ENCODE measurements at regions not wholly inside any gene's neighbourhood (a gene's known extent, or its start where the extent isn't known, plus 50 kb on each side); places are given as distances from the start of the nearest gene placed in this dataset.

DNA sequence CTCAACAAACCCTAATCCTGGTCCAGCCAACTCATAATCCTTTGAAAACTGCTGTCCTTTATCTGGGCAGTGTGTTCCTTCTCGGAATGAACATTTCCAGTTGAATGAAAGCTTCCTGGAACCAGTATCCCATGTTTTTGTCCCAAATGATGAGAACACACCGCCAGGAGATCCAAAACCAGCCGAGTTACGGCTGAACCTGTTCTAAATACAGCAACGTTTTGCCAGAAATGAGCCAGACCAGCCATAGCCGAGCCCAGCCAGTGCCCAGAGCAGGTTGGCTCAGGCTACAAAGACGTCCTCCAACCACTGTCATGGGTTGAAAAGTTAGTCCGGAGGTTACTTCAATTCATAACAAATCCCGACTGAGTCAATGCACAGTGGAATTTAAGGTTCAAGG lies 67.6 kb upstream of the FOXF1 start:
- no peak for DNase-seq (ENCODE audit: low read depth)

DNA sequence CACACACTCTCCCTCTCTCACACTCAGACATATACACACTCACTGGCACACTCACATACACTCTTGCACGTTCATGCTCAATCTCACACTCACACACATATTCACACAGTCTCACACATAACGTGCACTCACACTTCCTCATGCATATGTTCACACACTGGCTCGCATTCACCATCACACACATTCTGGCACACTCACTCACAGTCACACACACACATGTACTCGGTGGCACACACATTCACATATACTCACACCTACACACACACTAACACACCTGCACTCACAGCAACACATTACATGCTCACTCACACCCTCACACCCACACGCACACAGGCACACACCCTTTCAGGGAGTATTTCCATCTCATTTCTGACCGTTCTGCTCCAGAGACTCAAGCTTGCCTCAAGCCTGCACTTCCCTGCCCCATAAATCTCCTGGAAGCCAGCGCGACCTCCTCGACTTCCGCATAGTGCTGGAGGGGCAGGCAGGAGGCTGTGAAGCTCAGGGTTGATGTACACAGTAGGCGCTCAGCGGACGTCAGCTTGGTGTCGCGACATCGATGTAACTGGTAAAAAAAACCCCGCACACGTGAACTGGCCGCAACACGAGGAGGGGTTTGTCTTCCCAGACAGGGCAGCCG lies 66.7 kb upstream of the FOXF1 start:
- DNase-seq (ENCODE audit: low read depth) = no peak

DNA sequence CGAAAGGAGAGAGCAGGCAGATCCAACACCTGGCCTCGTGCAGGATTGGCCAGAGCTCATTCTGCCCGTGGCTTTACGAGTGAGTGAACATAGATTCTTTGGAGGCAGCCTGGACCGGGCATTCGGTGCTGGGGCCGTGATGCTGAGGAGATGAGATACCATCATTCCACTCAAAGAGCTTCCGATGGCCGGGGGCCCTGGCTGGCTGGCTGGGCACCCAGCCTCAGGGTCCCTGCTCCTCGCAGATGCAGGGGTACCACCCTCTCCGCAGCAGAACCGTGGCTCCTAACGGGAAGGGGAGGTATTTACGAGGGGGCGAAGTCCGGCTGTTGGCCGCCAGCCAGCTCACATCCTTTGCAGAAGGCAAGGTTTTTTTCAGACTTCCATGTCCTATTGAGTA lies 66.1 kb upstream of the FOXF1 start:
- DNase-seq (ENCODE audit: low read depth) = no peak

DNA sequence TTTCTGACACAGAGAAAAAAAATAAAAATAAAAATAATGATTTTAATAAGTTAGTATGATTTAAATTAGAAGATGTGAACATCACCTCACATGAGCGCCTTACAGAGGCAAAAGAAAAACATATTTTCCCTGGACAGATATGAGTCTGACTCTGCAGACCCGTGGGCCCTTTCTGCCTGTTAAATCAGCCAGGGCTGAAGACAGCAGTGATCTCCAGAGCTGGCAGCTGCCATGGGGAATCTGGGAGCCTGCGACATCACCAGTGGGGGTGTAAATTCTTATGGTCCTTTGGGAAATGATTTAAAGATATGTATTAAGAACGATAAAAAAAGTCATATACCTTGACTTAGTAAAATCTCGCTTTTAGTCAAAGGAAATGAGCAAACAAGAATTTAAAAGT lies 65.7 kb upstream of the FOXF1 start:
- no peak for DNase-seq (ENCODE audit: low read depth)

DNA sequence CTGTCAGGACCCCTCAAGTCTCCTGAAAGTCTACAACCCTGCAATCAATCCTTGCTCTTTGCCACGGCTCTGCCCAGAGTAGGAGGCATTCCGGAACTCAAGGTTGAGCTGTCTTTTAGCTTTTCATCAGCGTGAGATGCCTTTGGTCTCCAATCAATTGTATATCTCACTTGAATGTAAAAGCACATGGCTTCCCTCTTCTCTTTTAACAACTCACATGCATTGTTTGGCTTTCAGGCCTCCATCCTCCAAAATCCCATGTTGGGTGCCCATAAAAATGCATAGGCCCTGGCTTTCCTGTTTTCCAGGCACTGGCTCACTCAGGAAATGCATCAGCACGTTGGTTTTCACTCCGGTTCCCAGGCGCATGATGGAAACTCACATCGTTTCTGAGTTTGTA lies 64.0 kb upstream of the FOXF1 start:
- no peak for DNase-seq (ENCODE audit: low read depth)

DNA sequence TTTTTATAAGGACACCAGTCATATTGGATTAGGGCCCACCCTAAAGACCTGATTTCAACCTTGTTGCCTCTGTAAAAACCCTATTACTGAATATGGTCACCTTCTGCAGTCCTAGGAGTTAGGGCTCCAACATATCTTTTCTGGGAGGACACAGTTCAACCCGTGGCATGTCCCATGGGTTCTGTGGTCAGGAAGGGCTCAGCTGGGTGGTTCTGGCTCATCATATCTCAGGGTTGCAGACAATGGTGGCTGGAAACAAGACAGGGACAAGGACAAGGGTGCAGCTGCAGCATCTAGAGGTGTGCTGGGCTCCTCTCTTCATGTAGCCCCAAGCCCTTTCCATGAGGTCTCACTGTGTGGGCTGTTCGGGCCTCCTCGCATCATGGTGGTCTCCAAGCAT lies 63.1 kb upstream of the FOXF1 start:
- no peak for DNase-seq (ENCODE audit: low read depth)

DNA sequence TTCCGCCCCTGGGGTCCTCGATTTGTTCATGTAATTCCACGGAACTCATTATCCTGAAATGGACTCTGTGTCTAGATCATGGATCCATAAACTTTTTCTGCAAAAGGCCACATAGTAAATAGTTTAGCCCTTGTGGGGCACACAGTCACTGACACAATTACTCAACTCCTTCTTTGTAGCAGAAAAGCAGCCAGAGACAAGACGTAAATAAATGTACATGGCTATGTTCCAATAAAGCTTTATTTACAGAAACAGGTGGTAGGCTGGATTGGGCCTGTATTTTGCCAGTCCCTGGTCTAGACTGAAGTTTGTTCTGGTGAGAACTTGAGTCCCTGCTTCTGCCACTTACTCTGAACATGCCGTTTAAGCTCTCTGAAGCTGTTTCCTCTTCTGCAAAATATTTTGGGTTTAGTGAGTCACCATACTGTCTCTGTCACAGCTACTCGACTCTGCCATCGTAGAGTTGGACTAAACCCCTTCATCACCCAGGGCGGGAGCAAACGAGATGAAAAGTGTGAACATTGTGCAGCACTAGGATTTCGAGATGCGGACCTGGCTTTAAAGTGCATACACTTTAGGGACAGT lies 61.9 kb upstream of the FOXF1 start:
- DNase-seq (ENCODE audit: low read depth) = no peak

DNA sequence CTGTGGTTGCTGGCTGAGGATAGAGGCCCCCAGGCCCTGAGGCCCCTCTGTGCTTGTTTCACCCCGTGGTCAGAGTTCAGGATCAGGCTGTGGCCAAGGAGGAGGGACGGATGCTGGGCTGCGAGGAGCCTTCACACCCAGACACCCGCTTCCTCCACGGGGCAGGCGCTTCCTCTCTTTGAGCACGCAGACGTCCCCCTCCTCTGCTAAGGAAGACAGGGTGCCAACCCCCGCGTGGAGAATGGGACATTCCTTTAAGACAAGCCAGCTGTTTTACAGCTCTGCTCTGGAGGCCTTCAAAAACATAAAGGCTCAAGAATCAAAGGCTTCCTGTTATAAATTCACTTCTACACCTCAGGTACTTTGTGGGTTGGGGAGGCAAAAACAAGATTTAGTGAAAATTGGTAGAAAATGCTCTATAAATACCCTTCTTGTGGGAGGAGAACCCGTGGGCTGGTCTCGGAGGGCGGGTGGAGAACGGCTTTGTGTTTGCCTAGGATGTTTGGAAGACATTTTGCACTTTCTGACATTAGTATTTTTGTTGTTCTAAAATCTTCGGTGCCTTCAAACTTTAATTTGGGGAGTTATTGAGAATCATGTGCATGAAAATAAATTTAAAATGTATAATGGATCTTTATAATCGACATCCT lies 60.8 kb upstream of the FOXF1 start:
- no peak for DNase-seq (ENCODE audit: low read depth)

DNA sequence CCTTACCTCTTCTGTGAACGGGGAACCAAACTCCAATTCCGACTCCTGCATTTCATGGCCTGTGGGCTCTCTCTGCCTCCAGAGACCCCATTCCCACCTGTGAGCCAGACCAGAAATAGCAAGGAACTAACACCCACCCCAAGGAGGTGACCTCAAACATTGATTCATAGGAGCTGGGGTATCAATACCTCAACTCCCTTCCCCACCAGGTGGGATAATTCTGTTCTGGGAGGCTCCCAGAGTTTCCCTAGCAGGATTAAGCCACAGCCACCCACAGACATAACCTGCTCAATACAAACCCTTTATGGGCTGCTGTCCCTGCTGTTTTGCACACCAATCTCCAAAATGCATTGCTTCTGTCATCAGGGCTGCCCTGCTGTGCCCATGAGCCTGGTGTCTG lies 59.6 kb upstream of the FOXF1 start:
- no peak for DNase-seq (ENCODE audit: low read depth)

DNA sequence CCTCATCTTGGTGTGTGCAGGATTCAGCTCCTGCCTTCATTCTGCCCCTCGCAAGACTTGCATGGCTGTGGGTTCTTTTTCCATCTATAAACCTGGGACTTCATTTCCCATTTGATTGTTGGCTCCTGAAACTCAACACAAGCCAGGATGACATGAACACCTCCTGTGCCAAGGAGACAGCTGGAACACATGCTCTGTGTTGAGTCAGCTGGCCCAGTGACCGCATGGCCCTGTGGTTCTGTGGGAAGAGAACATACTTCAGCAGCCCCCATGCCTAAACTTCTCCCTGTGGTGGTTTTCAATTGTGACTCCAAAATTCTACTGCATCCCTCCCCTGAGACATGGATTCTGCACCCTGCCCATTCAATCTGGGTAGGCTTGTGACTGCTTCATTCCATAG lies 57.9 kb upstream of the FOXF1 start:
- DNase-seq (ENCODE audit: low read depth) = no peak

DNA sequence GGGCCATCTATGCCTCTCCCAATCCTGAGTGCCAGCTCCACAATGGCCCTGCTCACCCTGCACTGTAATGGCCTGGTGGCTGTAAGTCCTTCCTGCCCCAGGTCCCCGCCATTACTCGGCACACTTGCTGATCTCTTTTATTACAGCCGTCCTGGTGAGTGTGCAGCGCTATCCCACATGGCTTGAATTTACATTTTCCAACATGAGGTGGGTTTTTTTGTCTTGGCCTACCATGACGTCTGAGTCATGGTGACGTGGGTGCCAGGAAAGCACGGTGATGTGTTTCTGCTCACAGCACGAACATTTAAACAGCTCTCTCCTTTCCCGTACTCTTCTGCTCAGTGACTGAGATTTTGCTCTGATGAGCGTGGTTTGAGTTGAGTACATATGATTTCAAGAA lies 55.2 kb upstream of the FOXF1 start:
- no peak for DNase-seq (ENCODE audit: low read depth)

DNA sequence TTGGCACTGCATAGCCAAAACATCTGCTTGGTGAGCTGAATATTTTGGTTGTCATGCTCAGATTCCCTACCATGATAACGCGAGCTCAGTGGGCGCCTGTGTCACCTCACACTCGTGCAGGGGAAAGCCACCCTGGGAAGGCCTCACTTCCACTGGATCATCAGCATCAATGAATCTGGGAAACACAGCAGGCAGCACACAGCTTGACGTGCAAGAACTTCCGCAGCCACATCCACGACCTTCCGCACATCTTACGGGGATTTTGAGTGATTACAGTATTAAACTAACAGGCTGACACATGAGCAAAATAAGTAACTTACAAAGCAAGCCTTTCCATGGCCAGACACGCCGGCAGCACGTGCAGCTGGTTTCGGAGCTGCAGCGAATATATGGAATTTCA lies 54.7 kb upstream of the FOXF1 start:
- no peak for DNase-seq (ENCODE audit: low read depth)

DNA sequence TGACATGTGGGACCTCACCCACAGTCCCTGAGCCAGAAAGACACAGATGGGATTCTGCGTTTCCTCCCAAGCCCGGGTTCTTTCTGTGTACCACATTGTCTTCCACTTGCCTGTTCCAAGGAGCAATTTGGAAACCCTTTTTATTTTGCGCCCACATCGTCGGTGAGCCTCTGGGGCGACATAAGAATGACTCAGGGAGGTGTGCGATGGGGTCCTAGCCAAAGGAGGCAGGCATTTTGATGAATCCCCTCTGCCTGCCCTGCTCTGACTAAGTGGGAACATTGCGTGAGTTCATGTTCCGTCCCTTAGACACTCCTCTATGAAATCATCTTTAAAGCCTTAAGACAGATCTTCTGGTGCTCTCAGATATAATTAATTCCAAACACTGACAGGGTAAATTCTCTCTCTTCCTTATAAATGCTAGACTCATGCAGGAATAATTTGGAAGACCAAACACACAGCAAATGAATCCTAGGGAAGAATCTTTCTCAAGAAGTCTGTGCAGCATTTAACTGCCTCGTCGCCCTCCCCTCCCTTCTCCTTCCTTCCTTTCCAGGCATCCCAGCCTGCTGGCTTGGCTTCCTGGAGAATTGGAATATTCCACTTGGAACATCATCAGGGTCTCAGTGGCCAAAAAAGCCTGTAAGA lies 52.7 kb upstream of the FOXF1 start:
- DNase-seq (ENCODE audit: low read depth) = no peak

DNA sequence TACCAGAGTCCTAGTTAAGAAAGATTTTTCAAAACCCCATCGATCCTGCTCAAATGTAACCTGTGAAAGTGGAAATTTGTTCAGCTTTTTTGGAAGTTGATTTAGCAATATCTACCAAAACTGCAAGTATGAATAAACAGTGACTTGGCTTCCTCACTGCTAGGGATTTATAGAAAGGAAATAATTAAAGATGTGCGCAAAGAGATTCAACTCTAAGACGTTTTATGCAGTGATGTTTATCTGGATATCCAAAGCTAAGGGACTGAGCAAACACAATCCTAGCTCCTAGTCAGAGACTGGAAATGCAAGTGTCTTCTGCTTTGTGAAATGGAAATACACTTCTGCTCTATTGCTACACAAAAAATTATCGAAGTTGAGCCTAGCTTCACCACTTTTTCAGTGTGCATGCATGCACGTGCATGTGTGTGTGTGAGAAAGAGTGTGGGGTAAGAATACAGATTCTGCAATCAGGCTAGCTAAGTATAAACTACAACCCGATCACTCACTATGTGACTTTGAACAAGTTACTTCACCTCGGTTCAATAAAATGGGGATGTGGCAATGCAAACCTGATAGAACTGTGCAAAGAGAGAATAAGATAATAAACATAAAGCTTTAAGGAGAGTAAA lies 52.1 kb upstream of the FOXF1 start:
- no peak for DNase-seq (ENCODE audit: low read depth)

DNA sequence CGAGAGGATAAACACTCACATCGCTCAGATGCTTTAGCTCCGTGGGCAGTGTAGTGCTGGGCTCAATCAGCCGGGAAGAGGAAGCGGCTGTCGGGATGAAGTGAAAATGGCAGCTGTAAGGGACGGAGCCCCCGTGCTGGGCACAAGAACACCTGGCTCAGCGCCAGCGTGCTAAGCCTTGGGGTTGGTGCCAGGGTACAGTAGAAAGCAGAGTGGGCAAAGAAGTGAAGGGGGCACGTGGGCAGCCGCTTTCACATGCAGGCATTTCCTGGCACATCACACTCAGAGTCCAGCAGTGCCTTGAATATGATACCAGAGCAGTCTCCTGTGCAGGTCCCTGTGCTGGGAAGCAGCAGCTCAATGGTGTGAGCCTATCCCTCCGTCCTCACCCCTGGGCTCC lies 51.1 kb upstream of the FOXF1 start:
- no peak for DNase-seq (ENCODE audit: low read depth)

All from renal cortical epithelial cell (primary cell).